ES-I3 (cell line): ENCODE measurements at regions not wholly inside any gene's neighbourhood (a gene's known extent, or its start where the extent isn't known, plus 50 kb on each side); places are given as distances from the start of the nearest gene placed in this dataset.

ENCODE experiments used
- H3K36me3 ChIP-seq: 2 replicates; pipeline ENCODE4 v1.6.1; 2013; ENCODE audit warnings: mild to moderate bottlenecking, low read length, control low read depth, moderate library complexity; ENCODE audit not compliant: insufficient read depth
- H3K4me1 ChIP-seq: 2 replicates; pipeline ENCODE4 v1.6.1; 2013; ENCODE audit warnings: mild to moderate bottlenecking, control low read depth, low read length; ENCODE audit not compliant: insufficient read depth
- H3K9ac ChIP-seq: 2 replicates; pipeline ENCODE4 v1.6.1; 2013; ENCODE audit warnings: low read depth, mild to moderate bottlenecking, low read length, moderate library complexity
- H3K9me3 ChIP-seq: 2 replicates; pipeline ENCODE4 v1.6.1; 2013; ENCODE audit warnings: mild to moderate bottlenecking, low read length, moderate library complexity; ENCODE audit not compliant: control insufficient read depth, insufficient read depth

DNA sequence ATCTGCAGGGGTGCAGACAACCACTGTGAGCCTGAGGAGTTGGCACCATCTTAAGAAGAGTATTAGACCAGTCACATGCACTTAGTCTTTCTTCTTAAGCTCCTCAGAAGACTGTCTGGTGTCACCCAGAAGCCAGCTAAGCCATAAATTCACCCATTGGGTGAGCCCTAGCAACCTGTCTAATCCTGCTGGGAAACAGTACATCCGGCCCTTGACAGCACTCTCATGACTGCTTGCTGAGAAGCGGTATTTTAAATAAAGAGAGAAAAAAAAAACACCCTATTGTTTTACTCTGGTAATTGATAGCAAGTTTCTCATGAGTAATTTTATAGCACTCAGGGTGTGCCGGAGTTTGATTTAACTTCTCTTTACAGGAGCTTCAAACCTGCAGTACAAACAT, 134.7 kb downstream of the SOX9 start:
- Histone ChIP-seq H3K9me3 (no peaks in the 10 kb centered on the region), H3K36me3 (no peaks in the 10 kb centered on the region), H3K4me1 (no peaks in the 10 kb centered on the region), H3K9ac (no peak overlapping the region)

DNA sequence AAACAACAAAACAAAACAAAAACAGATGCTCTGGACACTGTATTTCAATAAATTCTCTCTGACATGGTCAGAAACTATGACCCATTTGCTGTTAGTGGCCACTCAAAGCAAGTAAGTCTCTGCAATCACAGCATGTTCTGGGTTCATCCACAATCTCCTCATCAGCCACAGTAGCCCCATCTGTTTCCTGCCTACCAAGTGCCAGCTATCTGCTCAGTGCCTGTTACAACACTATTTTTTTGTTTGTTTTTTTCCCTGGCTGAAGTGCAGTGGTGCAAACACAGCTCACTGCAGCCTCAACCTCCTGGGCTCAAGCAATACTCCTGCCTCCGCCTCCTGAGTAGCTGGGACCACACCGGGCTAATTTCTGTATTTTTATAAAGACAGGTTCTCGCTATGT, 137.9 kb downstream of the SOX9 start:
- Histone ChIP-seq H3K9ac (no peak overlapping the region), H3K9me3 (no peaks in the 10 kb centered on the region), H3K4me1 (no peaks in the 10 kb centered on the region), H3K36me3 (no peaks in the 10 kb centered on the region)

DNA sequence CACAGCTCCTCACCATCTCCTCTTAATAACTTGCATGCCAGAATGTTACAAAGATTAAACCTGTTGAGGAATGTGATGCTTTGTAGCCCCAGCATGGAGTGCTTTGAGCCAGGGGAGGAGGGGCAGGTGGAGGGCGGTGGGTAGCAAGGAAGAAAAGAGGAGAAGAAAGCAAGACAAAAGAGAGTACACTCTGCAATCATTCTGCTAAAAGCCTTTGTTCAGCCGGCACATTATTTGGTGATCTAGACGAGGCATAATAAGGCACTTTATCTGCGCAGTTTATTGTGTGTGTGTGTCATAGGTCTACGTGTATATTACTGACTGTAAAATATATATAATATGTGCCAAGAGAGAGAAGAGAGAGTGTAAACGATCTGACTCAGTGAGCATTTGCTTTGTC, 139.1 kb downstream of the SOX9 start:
- no peaks in the 10 kb centered on the region for H3K4me1 ChIP-seq
- H3K9me3 ChIP-seq, result no peaks in the 10 kb centered on the region
- no peak overlapping the region for H3K9ac ChIP-seq
- H3K36me3 ChIP-seq, result no peaks in the 10 kb centered on the region

DNA sequence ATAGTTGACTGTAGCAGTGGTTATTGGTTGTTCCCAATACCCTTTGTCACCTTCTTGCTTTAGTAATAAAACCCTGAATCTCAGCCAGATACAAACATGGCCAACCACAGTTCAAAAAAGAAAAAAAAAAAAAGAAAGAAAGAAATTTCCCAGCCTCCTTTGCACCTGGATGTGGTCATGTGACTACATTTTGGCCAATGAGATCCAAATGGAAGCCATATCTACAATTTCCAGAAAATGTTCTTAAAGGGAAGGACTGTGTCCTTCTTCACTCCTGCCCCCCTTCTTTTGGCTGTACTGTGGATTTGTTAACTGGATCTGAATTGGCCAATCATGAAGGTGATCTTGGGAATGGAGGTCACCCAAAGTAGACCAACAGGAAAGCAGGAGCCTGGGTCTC, 141.9 kb downstream of the SOX9 start:
- Histone ChIP-seq H3K4me1 (no peaks in the 10 kb centered on the region), H3K9ac (no peak overlapping the region), H3K9me3 (no peaks in the 10 kb centered on the region), H3K36me3 (no peaks in the 10 kb centered on the region)

- Histone ChIP-seq H3K9me3 (no peaks in the 10 kb centered on the region), H3K9ac (no peak overlapping the region), H3K36me3 (no peaks in the 10 kb centered on the region), H3K4me1 (peaks cover 6% of the 10 kb centered on the region; the same call in 1 of the 2 replicates)
Observed at GRCh38 chr17:72264682-72265405, 144.0 kb downstream of the SOX9 start.

DNA sequence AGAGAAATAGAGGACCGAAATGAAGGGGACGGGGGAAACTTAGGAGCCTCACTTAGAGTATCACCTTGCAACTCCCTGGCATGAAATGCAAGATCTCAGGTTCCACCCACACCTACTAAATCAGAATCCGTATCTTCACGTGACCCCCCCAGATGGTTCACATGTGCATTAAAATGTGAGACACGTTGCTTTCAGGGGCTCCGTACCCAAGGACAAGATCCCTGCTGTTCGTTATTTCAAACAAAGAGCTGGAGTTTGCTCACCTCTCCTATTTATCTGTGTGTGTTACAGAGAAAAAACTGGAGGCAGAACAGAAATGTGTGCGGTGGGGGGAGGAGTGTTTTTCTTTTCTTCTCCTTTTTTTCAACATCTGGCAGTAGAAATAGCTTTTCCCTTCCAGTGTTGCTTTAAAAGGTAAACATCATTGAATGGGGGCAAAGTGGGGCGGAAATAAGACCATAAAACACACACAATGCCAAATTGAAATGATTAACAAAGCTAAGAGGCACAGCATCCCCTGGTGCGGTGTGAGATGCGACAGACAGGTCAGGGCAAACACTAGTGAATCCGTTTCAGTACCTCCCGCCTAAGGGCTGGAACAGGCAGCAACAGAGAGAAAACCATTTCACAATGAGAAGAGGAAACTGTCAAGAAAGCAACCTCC, 145.4 kb downstream of the SOX9 start:
- no peak overlapping the region for H3K9ac ChIP-seq
- H3K36me3 ChIP-seq, result no peaks in the 10 kb centered on the region
- H3K9me3 ChIP-seq, result no peaks in the 10 kb centered on the region
- H3K4me1 ChIP-seq, result peaks cover 6% of the 10 kb centered on the region; the same call in 1 of the 2 replicates

DNA sequence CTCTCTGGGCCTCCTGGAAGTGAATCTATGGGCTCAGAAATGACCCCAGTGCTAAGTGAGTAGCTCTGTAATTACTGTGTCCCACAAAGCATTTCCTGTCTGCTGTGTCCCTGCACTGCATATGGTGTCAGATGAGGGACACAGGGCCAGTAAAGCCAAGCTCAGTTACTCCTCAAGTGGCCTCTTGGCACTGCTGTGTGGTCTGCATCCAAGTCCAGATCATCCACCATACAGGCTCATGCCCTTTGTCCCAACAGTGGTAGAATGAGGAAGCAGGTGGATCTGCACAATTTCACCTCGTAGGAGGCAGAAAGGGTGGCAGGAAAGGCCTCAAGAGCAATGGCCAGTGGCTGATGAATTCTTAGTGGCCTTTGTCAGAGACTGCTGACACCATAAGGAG, 146.8 kb downstream of the SOX9 start:
- no peaks in the 10 kb centered on the region for H3K9me3 ChIP-seq
- H3K4me1 ChIP-seq, result peaks cover 6% of the 10 kb centered on the region; the same call in 1 of the 2 replicates
- H3K9ac ChIP-seq, result no peak overlapping the region
- H3K36me3 ChIP-seq, result no peaks in the 10 kb centered on the region

GRCh38 chr17:72268431-72268830, 147.6 kb downstream of the SOX9 start:
- no peaks in the 10 kb centered on the region for H3K36me3 ChIP-seq
- no peaks in the 10 kb centered on the region for H3K9me3 ChIP-seq
- H3K4me1 ChIP-seq, result peaks cover 11% of the 10 kb centered on the region; the same call in 1 of the 2 replicates
- H3K9ac ChIP-seq, result no peak overlapping the region

- H3K36me3 ChIP-seq, result no peaks in the 10 kb centered on the region
- no peak overlapping the region for H3K9ac ChIP-seq
- H3K9me3 ChIP-seq, result peaks cover 2% of the 10 kb centered on the region; the same call in 1 of the 2 replicates
- peaks cover 11% of the 10 kb centered on the region; the same call in 1 of the 2 replicates for H3K4me1 ChIP-seq
Observed at GRCh38 chr17:72270273-72270924, 149.6 kb downstream of the SOX9 start.

DNA sequence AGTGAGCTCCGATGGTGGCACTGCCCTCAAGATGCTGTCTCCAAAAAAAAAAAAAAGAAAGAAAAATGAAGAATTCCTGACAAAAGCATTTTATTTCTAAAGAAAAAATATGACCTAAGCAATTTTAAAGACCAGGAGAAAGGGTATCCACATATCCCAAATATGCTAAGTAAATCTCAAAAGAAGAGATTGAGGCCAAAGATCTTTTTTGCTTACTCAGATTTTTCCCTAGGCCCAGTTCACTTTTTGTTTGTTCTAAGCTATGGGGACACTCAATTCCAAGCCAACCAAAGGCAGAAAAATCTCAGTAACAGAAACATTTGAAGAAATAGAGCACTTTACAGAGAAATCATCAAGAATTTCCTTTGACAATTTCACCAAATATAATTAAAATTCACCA, 150.8 kb downstream of the SOX9 start:
- Histone ChIP-seq H3K9me3 (peaks cover 7% of the 10 kb centered on the region; the same call in 1 of the 2 replicates), H3K36me3 (no peaks in the 10 kb centered on the region), H3K9ac (no peak overlapping the region), H3K4me1 (peaks cover 11% of the 10 kb centered on the region; the same call in 1 of the 2 replicates)

DNA sequence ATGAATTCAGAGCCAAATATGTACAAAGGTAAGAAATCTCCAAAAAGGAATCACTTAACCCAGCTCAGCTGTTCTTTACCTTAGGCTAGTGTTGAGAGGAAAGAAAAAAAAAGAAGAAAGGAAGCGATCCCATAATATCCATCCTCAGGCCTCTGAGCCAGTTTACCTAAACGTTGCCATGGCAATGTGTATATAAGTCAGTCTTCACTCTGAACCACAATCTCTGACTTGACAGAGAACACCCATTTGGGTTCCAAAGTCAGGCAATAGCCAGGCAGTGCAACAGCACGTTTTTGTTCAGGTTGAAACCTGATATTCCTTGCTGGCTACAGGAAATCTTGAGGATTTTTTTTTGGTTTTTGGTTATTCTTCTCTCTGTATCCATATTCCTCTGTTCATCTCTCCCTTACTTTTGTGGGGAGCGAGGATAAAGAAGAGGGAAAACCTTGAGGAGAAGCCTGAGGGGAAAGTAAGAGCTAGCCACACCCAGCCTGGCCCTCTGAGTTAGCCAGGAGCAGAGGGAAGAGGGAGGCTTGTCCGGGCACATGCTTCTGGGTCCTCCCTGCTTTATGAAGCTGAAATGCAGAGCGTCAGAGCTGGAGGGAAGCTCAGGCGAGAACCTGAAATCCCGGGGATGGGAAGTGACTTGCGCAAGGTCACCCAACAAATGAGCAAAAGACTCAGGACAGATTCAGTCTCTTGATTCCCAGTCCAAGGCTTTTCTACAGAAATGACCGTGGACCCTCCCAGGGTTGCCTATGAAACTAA, 152.7 kb downstream of the SOX9 start:
- Histone ChIP-seq H3K36me3 (no peaks in the 10 kb centered on the region), H3K9me3 (peaks cover 7% of the 10 kb centered on the region; the same call in 1 of the 2 replicates), H3K4me1 (peaks cover 11% of the 10 kb centered on the region; the same call in 1 of the 2 replicates), H3K9ac (no peak overlapping the region)

- H3K4me1 ChIP-seq, result 0 out of 2 replicates have a peak, but pooled peaks cover 5% of the 10 kb centered on the region
- H3K9me3 ChIP-seq, result peaks cover 7% of the 10 kb centered on the region; the same call in 1 of the 2 replicates
- H3K36me3 ChIP-seq, result no peaks in the 10 kb centered on the region
- H3K9ac ChIP-seq, result no peak overlapping the region
Observed at GRCh38 chr17:72274614-72275013, 153.8 kb downstream of the SOX9 start.

GRCh38 chr17:72280881-72281280, 160.1 kb downstream of the SOX9 start:
- Histone ChIP-seq H3K9ac (no peak overlapping the region), H3K9me3 (0 out of 2 replicates have a peak, but pooled peaks cover 5% of the 10 kb centered on the region), H3K36me3 (no peaks in the 10 kb centered on the region), H3K4me1 (no peaks in the 10 kb centered on the region)

- Histone ChIP-seq H3K36me3 (no peaks in the 10 kb centered on the region), H3K9me3 (no peaks in the 10 kb centered on the region), H3K9ac (no peak overlapping the region), H3K4me1 (no peaks in the 10 kb centered on the region)
Observed at GRCh38 chr17:72282439-72283029, 161.7 kb downstream of the SOX9 start.
